ENCODE measurements at regions not wholly inside any gene's neighbourhood (a gene's known extent, or its start where the extent isn't known, plus 50 kb on each side); places are given as distances from the start of the nearest gene placed in this dataset.

DNA sequence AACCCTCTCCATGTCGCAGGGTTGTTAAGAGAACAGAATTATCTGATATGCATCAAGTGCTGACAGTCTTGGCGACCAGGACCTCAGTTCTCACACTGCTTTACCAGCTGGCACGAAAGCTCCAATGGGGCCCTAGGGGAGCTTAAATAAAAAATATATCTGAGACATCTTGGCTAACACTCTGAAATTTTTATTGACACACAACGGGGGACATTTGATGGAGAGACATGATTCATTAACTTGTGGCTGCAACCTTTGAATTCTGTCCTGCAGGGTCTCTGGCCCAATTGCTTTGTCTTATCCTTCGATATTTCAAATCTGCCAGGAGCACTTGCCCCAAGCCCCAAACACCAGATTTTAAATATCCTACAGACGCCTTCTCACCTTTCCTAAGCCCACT is 567.0 kb downstream of the AJAP1 start:
- Histone ChIP-seq H3K9me3 (ENCODE audit: low read length) (no peaks in the 10 kb centered on the region), H3K27ac (ENCODE audit: low read length) (no peak overlapping the region), H3K9ac (ENCODE audit: low read length) (no peak overlapping the region), H3K36me3 (ENCODE audit: insufficient read depth, low read length) (no peaks in the 10 kb centered on the region), H3K27me3 (ENCODE audit: insufficient read depth, low read depth, low read length) (no peaks in the 10 kb centered on the region), H3F3A (ENCODE audit: insufficient read depth, low read length, poor library complexity, severe bottlenecking) (no peaks in the 10 kb centered on the region), H3K4me3 (ENCODE audit: low read length) (no peak overlapping the region), H3K79me2 (replicated peaks; ENCODE audit: insufficient read depth, low read length) (no peaks in the 10 kb centered on the region), H2AFZ (ENCODE audit: low read depth, low read length) (no peak overlapping the region), H4K20me1 (ENCODE audit: insufficient read depth) (no peaks in the 10 kb centered on the region), H3K4me2 (ENCODE audit: low read length) (no peak overlapping the region), H3K9me2 (ENCODE audit: insufficient read depth, low read length) (no peaks in the 10 kb centered on the region)
- no peak for TF ChIP-seq MXI1 (conservative IDR thresholded peaks at IDR 0.05; ENCODE audit: poor library complexity, severe bottlenecking)
- no peak for TF ChIP-seq EP300 (conservative IDR thresholded peaks at IDR 0.05; ENCODE audit: poor library complexity, severe bottlenecking)
- TF ChIP-seq RAD21 (conservative IDR thresholded peaks at IDR 0.05), result no peak
- TF ChIP-seq TAF1 (IDR thresholded peaks at IDR 0.05; ENCODE audit: low read depth), result no peak
- no peak for TF ChIP-seq SMC3 (conservative IDR thresholded peaks at IDR 0.05; ENCODE audit: poor library complexity)
- no peak for TF ChIP-seq POLR2AphosphoS5 (IDR thresholded peaks at IDR 0.05)
- no peak for TF ChIP-seq REST (IDR thresholded peaks at IDR 0.05; ENCODE audit: borderline replicate concordance)
- TF ChIP-seq EZH2 (IDR thresholded peaks at IDR 0.05; ENCODE audit: borderline replicate concordance, insufficient read depth, low read length, poor library complexity, severe bottlenecking), result no peak
- TF ChIP-seq, protein P1, sequence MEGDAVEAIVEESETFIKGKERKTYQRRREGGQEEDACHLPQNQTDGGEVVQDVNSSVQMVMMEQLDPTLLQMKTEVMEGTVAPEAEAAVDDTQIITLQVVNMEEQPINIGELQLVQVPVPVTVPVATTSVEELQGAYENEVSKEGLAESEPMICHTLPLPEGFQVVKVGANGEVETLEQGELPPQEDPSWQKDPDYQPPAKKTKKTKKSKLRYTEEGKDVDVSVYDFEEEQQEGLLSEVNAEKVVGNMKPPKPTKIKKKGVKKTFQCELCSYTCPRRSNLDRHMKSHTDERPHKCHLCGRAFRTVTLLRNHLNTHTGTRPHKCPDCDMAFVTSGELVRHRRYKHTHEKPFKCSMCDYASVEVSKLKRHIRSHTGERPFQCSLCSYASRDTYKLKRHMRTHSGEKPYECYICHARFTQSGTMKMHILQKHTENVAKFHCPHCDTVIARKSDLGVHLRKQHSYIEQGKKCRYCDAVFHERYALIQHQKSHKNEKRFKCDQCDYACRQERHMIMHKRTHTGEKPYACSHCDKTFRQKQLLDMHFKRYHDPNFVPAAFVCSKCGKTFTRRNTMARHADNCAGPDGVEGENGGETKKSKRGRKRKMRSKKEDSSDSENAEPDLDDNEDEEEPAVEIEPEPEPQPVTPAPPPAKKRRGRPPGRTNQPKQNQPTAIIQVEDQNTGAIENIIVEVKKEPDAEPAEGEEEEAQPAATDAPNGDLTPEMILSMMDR (IDR thresholded peaks at IDR 0.05; ENCODE audit: poor library complexity, severe bottlenecking), result no peak

GRCh38 chr1:5220821-5221220 is 566.4 kb downstream of the AJAP1 start:
- H3K9me3 ChIP-seq (ENCODE audit: low read length), result no peaks in the 10 kb centered on the region
- H3K9me2 ChIP-seq (ENCODE audit: insufficient read depth, low read length), result no peaks in the 10 kb centered on the region
- H3F3A ChIP-seq (ENCODE audit: insufficient read depth, low read length, poor library complexity, severe bottlenecking), result no peaks in the 10 kb centered on the region
- H3K36me3 ChIP-seq (ENCODE audit: insufficient read depth, low read length), result no peaks in the 10 kb centered on the region
- no peaks in the 10 kb centered on the region for H3K27me3 ChIP-seq (ENCODE audit: insufficient read depth, low read depth, low read length)
- H4K20me1 ChIP-seq (ENCODE audit: insufficient read depth), result no peaks in the 10 kb centered on the region
- no peak overlapping the region for H3K27ac ChIP-seq (ENCODE audit: low read length)
- H2AFZ ChIP-seq (ENCODE audit: low read depth, low read length), result no peak overlapping the region
- no peak overlapping the region for H3K9ac ChIP-seq (ENCODE audit: low read length)
- H3K4me2 ChIP-seq (ENCODE audit: low read length), result no peak overlapping the region
- no peak overlapping the region for H3K4me3 ChIP-seq (ENCODE audit: low read length)
- TF ChIP-seq, protein P1 (IDR thresholded peaks at IDR 0.05; ENCODE audit: poor library complexity, severe bottlenecking), result no peak
- TF ChIP-seq REST (IDR thresholded peaks at IDR 0.05; ENCODE audit: borderline replicate concordance) (no peak), RAD21 (conservative IDR thresholded peaks at IDR 0.05) (no peak), EZH2 (IDR thresholded peaks at IDR 0.05; ENCODE audit: borderline replicate concordance, insufficient read depth, low read length, poor library complexity, severe bottlenecking) (no peak), SMC3 (conservative IDR thresholded peaks at IDR 0.05; ENCODE audit: poor library complexity) (no peak), MXI1 (conservative IDR thresholded peaks at IDR 0.05; ENCODE audit: poor library complexity, severe bottlenecking) (no peak), POLR2AphosphoS5 (IDR thresholded peaks at IDR 0.05) (no peak), EP300 (conservative IDR thresholded peaks at IDR 0.05; ENCODE audit: poor library complexity, severe bottlenecking) (no peak), TAF1 (IDR thresholded peaks at IDR 0.05; ENCODE audit: low read depth) (no peak)
- H3K79me2 ChIP-seq (replicated peaks; ENCODE audit: insufficient read depth, low read length), result no peaks in the 10 kb centered on the region
